CD4-positive, alpha-beta T cell (primary cell): ENCODE measurements at regions not wholly inside any gene's neighbourhood (a gene's known extent, or its start where the extent isn't known, plus 50 kb on each side); places are given as distances from the start of the nearest gene placed in this dataset.

Experiments used
- ATAC-seq: fragments of 200-7000 bp; cut with Tn5 transposase; one replicate; pipeline ENCODE4 v1.10.0; 2022; ENCODE audit warnings: mild to moderate bottlenecking; ENCODE audit not compliant: poor library complexity
- CTCF ChIA-PET: fragments of 350-600 bp; sonication (Branson Sonifier 250); formaldehyde crosslinking; loops from one replicate; lab custom pipeline; 2021; ENCODE audit warnings: antibody characterized with exemption, inconsistent platforms; lab: Charles Lee
- POLR2A ChIA-PET: fragments of 350-600 bp; sonication (Branson Sonifier 250); formaldehyde crosslinking; loops from one replicate; lab custom pipeline; 2021; ENCODE audit warnings: antibody characterized with exemption, inconsistent platforms; lab: Charles Lee
- DNase-seq, 14 experiments: peaks; one replicate each; pipeline ENCODE4 v3.0.0-alpha.2; 2013 to 2020; ENCODE audit warnings: mixed read lengths in 2 of 14
- H3K27ac ChIP-seq, 2 donors: one replicate each; pipeline versions ENCODE4 v1.5.1 to v1.7.0; 2013; ENCODE audit warnings: low read length in 2 of 2, low read depth in 1 of 2, mild to moderate bottlenecking in 1 of 2
- H3K27me3 ChIP-seq, 2 experiments: 1 replicate in 1 of 2; 2 replicates in 1 of 2; pipeline versions ENCODE4 v1.6.1 to v1.7.0; 2013; ENCODE audit warnings: low read length in 2 of 2, control low read depth in 1 of 2, mild to moderate bottlenecking in 1 of 2, moderate library complexity in 1 of 2; ENCODE audit not compliant: insufficient read depth in 2 of 2, control insufficient read depth in 1 of 2
- H3K36me3 ChIP-seq: one replicate; pipeline ENCODE4 v1.6.1; 2013; ENCODE audit warnings: low read length, control low read depth; ENCODE audit not compliant: insufficient read depth
- H3K4me1 ChIP-seq: one replicate; pipeline ENCODE4 v1.6.1; 2013; ENCODE audit warnings: low read length, control low read depth; ENCODE audit not compliant: insufficient read depth
- H3K4me3 ChIP-seq: one replicate; pipeline ENCODE4 v1.5.1; 2013; ENCODE audit warnings: mild to moderate bottlenecking, low read length, moderate library complexity
- H3K9me3 ChIP-seq, 2 experiments: 1 replicate in 1 of 2; 2 replicates in 1 of 2; pipeline versions ENCODE4 v1.6.1 to v1.7.0; 2013; ENCODE audit warnings: low read length in 2 of 2, mild to moderate bottlenecking in 2 of 2, control low read depth in 1 of 2, moderate library complexity in 1 of 2; ENCODE audit not compliant: control insufficient read depth in 1 of 2, insufficient read depth in 1 of 2
- H3K27ac Mint-ChIP-seq: one replicate; pipeline ENCODE4 v1.8.0; 2020; ENCODE audit warnings: mixed read lengths
- H3K27me3 Mint-ChIP-seq: one replicate; pipeline ENCODE4 v1.8.0; 2021; ENCODE audit warnings: mixed read lengths
- H3K36me3 Mint-ChIP-seq: one replicate; pipeline ENCODE4 v1.8.0; 2021; ENCODE audit warnings: low read depth, mixed read lengths
- H3K4me1 Mint-ChIP-seq: one replicate; pipeline ENCODE4 v1.8.0; 2021; ENCODE audit warnings: low read depth, mixed read lengths
- H3K4me3 Mint-ChIP-seq: one replicate; pipeline ENCODE4 v1.8.0; 2020; ENCODE audit warnings: mild to moderate bottlenecking, mixed read lengths
- H3K9me3 Mint-ChIP-seq: one replicate; pipeline ENCODE4 v1.8.0; 2020; ENCODE audit warnings: mixed read lengths
- intact Hi-C, 2 experiments: fragments of 100-400 bp; cut with DNase I in 1 of 2; cut with micrococcal nuclease in 1 of 2; formaldehyde crosslinking; loops; one replicate each; pipeline versions ENCODE4 v1.15.1 to v1.9.0; 2023 to 2025; cut with DNase I, micrococcal nuclease
- TF ChIP-seq, protein P1 (sequence below): fragments of 200-600 bp; IDR thresholded peaks from one replicate; pipeline ENCODE4 v1.8.0; 2022; ENCODE audit warnings: antibody characterized with exemption, mild to moderate bottlenecking

DNA sequence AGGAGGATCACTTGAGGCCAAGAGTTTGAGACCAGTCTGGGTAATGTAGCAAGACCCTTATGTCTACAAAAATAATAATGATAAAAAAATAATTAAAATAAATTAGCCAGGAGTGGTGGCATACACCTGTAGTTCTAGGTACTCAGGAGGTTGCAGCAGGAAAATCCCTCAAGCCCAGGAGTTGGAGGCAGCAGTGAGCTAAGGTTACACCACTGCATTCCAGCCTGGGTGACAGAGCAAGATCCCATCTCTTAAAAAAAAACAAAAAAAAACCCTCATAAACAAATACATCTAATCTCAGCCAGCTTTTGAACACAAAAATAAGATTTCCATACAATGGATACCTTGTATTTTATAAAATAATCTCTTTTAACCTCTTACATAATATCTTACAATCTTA, 363.3 kb upstream of the KLF4 start:
- H3K27me3 ChIP-seq, result no peaks in the 10 kb centered on the region
- H3K9me3 ChIP-seq, result peaks cover 8 to 10% of the 10 kb centered on the region in 2 experiments
- H3K4me1 ChIP-seq, result no peaks in the 10 kb centered on the region
- POLR2A ChIA-PET, result no interaction called here
- H3K4me3 Mint-ChIP-seq, result no peak overlapping the region
- no peaks in the 10 kb centered on the region for H3K4me1 Mint-ChIP-seq
- H3K4me3 ChIP-seq, result no peak overlapping the region
- no peaks in the 10 kb centered on the region for H3K36me3 ChIP-seq
- intact Hi-C loops, result no loop called here
- no peaks in the 10 kb centered on the region for H3K36me3 Mint-ChIP-seq
- H3K27ac Mint-ChIP-seq, result no peak overlapping the region
- H3K9me3 Mint-ChIP-seq, result peaks cover 4% of the 10 kb centered on the region
- DNase-seq, result no peak
- ATAC-seq, result no peak
- TF ChIP-seq, protein P1, sequence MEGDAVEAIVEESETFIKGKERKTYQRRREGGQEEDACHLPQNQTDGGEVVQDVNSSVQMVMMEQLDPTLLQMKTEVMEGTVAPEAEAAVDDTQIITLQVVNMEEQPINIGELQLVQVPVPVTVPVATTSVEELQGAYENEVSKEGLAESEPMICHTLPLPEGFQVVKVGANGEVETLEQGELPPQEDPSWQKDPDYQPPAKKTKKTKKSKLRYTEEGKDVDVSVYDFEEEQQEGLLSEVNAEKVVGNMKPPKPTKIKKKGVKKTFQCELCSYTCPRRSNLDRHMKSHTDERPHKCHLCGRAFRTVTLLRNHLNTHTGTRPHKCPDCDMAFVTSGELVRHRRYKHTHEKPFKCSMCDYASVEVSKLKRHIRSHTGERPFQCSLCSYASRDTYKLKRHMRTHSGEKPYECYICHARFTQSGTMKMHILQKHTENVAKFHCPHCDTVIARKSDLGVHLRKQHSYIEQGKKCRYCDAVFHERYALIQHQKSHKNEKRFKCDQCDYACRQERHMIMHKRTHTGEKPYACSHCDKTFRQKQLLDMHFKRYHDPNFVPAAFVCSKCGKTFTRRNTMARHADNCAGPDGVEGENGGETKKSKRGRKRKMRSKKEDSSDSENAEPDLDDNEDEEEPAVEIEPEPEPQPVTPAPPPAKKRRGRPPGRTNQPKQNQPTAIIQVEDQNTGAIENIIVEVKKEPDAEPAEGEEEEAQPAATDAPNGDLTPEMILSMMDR, result no peak
- H3K27ac ChIP-seq, result no peak overlapping the region
- CTCF ChIA-PET, result no interaction called here
- no peaks in the 10 kb centered on the region for H3K27me3 Mint-ChIP-seq

DNA sequence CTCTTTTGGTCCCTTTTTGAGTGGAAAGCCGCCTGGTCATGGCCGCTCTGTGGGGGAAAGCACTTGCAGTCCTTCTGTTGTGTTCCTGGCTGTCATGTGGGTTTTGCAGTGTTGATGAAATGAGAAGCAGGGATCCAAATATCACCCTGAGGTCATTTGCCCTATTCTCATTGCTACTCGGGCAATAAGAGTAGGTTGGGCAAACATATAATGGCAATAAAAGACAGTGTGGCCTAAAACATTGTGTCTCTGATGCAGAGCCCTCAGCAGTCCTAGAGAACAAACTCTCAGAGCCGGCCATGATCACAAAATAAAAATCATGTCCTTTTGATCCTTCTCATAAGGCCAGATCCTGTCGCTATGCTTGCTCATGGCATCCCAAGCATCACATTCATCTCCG, 361.1 kb upstream of the KLF4 start:
- Histone ChIP-seq H3K27me3 (no peaks in the 10 kb centered on the region), H3K4me1 (no peaks in the 10 kb centered on the region), H3K36me3 (no peaks in the 10 kb centered on the region), H3K27ac (no peak overlapping the region), H3K9me3 (peaks cover 4 to 10% of the 10 kb centered on the region in 2 experiments), H3K4me3 (no peak overlapping the region)
- TF ChIP-seq, protein P1, result no peak
- peaks cover 4% of the 10 kb centered on the region for H3K9me3 Mint-ChIP-seq
- no peak for ATAC-seq
- H3K27ac Mint-ChIP-seq, result no peak overlapping the region
- H3K36me3 Mint-ChIP-seq, result no peaks in the 10 kb centered on the region
- POLR2A ChIA-PET, result no interaction called here
- no peak for DNase-seq
- H3K27me3 Mint-ChIP-seq, result no peaks in the 10 kb centered on the region
- intact Hi-C loops, result no loop called here
- CTCF ChIA-PET, result no interaction called here
- no peaks in the 10 kb centered on the region for H3K4me1 Mint-ChIP-seq
- no peak overlapping the region for H3K4me3 Mint-ChIP-seq

DNA sequence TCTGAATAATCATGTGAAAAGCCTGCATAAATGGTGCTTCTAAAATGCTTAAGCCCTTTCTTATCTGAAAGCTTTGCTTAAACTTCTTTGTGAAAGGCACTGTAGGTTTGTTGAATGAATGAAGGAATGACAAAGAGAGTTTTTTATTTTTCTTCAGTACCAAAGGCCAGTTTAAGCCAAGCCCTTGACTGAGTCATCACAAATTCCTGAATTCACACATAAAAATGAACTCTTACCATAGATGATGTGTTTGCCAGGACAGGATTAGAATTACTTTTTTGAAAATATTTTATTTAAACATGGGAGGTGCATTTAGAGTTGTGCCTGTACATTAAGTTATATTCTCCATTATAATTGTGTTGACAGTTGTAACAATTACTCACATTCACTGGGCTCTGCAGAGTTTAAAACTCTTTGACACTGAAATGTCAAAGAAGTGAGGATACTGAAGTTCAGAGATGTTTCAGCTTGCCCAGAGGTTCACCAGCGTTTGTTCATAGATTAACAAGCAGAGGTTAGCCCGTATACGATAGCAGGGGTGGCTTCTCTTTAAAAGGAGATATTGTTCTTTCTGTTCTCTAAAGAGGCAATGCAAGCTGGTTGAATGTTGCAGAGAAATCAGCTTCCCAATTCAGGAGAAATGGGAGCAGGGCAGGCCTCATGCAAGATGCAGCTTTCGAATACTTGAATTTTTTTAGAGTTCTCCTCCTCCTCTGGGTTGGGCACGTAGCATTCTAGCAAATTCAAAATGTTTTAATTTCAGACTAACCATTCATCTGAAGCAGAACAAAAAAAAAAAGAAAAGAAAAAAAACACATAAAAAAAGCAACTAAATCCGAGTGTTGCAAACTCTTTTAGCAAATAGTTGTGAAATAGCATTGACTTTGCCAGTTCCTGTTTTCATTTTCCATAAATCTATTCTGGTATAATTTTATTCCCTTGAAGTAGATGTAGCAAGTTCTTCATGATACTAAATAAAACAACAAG, 358.7 kb upstream of the KLF4 start:
- Histone ChIP-seq H3K9me3 (no peaks in the 10 kb centered on the region), H3K4me3 (no peak overlapping the region), H3K4me1 (no peaks in the 10 kb centered on the region), H3K36me3 (no peaks in the 10 kb centered on the region), H3K27ac (no peak overlapping the region), H3K27me3 (no peaks in the 10 kb centered on the region)
- Mint-ChIP-seq H3K27ac (no peak overlapping the region), H3K27me3 (no peaks in the 10 kb centered on the region), H3K9me3 (no peaks in the 10 kb centered on the region), H3K4me3 (no peak overlapping the region), H3K4me1 (no peaks in the 10 kb centered on the region), H3K36me3 (no peaks in the 10 kb centered on the region)
- DNase-seq (no peak), ATAC-seq (no peak)
- ChIA-PET CTCF (no interaction called here), POLR2A (no interaction called here)
- intact Hi-C loops, result no loop called here
- TF ChIP-seq, protein P1, result no peak
